ENCODE measurements at regions not wholly inside any gene's neighbourhood (a gene's known extent, or its start where the extent isn't known, plus 50 kb on each side); places are given as distances from the start of the nearest gene placed in this dataset.

GRCh38 chr3:24763393-24763792, 268.7 kb upstream of the THRB start:
- TF ChIP-seq KLF9 (tag by site-specific recombination; IDR thresholded peaks at IDR 0.05; ENCODE audit: low read depth), result no peak
- TF ChIP-seq CTCF (tag by site-specific recombination; IDR thresholded peaks at IDR 0.05), result no peak
- TF ChIP-seq REST (tag by site-specific recombination; IDR thresholded peaks at IDR 0.05), result no peak
- TF ChIP-seq ZSCAN18 (tag by site-specific recombination; IDR thresholded peaks at IDR 0.05), result no peak
- TF ChIP-seq ZNF274 (IDR thresholded peaks at IDR 0.05; ENCODE audit: low read length), result no peak
- no peak for TF ChIP-seq ZNF274 (tag by site-specific recombination; IDR thresholded peaks at IDR 0.05; ENCODE audit: borderline replicate concordance)
- no peak for TF ChIP-seq KLF1 (tag by site-specific recombination; IDR thresholded peaks at IDR 0.05)
- no peak for TF ChIP-seq ZBTB1 (tag by site-specific recombination; IDR thresholded peaks at IDR 0.05)
- no peak for TF ChIP-seq ZNF658 (tag by site-specific recombination; IDR thresholded peaks at IDR 0.05)

Data from HEK293 (cell line).